ENCODE measurements at regions not wholly inside any gene's neighbourhood (a gene's known extent, or its start where the extent isn't known, plus 50 kb on each side); places are given as distances from the start of the nearest gene placed in this dataset.
A peak's percentile ranks its signal among the peaks of the same experiment; 100 is the strongest.

DNA sequence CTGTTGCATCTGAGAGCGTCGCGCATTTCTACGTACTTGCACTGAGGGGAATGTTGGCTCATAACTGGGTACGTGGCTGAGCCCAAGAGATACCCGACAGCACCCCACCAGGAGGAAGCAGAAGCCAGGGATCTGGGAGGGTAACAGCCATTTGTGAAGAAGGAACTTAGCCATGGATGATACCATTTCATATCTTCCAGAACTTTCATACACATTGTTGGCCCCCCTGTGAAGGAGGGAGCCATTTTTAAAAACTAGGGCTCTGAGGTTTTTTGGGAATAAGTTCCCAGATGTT, 101.4 kb upstream of the SLC44A1 start:
- Mint-ChIP-seq H3K4me3 (no peak overlapping the region), H3K27ac (peak overlapping the region; percentile 86), H3K9me3 (no peaks in the 10 kb centered on the region), H3K27me3 (no peaks in the 10 kb centered on the region), H3K4me1 (ENCODE audit: low read depth) (peaks cover 47% of the 10 kb centered on the region), H3K36me3 (ENCODE audit: low read depth) (no peaks in the 10 kb centered on the region)
- intact Hi-C loops (cut with micrococcal nuclease): no loop called here

DNA sequence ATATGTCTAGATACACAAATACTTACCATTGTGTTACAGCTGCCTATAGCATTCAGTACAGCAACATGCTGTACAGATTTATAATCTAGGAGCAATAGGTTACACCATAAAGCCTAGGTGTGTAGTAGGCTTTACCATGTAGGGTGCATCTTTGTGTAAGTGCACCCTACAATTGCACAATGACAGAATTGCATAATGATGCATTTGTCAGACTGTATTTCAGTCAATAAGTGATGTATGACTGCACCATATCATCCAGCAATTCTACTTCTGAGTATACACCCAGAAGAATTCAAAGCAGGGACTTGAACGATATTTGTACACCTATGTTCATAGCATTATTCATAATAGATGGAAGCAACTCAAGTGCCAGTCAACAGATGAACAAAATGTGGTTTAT, 100.4 kb upstream of the SLC44A1 start:
- intact Hi-C loops (cut with micrococcal nuclease): no loop called here
- no peaks in the 10 kb centered on the region for H3K27me3 Mint-ChIP-seq

DNA sequence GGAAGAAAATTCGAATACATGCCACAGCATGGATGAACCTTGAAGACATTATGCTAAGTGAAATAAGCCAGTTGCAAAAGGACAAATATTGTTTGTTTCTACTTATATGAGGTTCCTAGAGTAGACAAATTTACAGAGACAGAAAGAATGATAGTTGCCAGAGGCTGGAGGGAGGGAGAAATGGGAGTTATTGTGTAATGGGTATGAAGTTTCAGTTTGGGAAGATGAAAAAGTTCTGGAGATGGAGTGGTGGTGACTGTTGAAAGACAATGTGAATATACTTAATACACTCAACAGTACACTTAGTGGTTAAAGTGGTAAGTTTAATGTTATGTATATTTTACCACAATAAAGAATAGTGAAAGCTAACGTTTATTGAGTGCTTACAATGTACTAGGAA, 99.6 kb upstream of the SLC44A1 start:
- H3K9me3 Mint-ChIP-seq: no peaks in the 10 kb centered on the region
- no peaks in the 10 kb centered on the region for H3K27me3 Mint-ChIP-seq
- H3K36me3 Mint-ChIP-seq (ENCODE audit: low read depth): no peaks in the 10 kb centered on the region
- no peak overlapping the region for H3K4me3 Mint-ChIP-seq
- H3K4me1 Mint-ChIP-seq (ENCODE audit: low read depth): peaks cover 52% of the 10 kb centered on the region
- H3K27ac Mint-ChIP-seq: no peak overlapping the region
- intact Hi-C loops (cut with micrococcal nuclease): no loop called here

More for the DNA sequence above, 100.4 kb upstream of the SLC44A1 start:
- peak overlapping the region; percentile 86 for H3K27ac Mint-ChIP-seq
- peaks cover 52% of the 10 kb centered on the region for H3K4me1 Mint-ChIP-seq (ENCODE audit: low read depth)
- no peaks in the 10 kb centered on the region for H3K36me3 Mint-ChIP-seq (ENCODE audit: low read depth)
- H3K4me3 Mint-ChIP-seq: no peak overlapping the region
- H3K9me3 Mint-ChIP-seq: no peaks in the 10 kb centered on the region

DNA sequence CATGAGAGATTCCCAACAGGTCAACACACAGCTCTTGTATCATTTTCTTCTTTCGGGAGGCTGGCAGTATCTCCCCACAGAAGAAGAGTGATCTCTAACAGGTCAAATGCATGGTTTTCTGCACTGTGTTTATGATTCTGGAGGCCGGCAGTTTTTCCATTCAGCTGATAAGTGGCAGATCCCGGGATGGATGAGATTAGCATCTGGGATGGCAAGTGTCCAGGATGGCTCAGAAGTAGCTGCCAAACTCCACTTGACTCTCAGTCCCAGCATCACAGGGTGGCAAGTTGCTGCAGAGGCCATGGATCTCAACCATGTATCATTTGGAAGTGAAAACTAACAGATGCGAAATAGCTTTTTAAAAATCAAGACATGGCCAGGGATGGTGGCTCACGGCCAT, 97.8 kb upstream of the SLC44A1 start:
- Mint-ChIP-seq H3K9me3 (no peaks in the 10 kb centered on the region), H3K27ac (no peak overlapping the region), H3K4me1 (ENCODE audit: low read depth) (peaks cover 47% of the 10 kb centered on the region), H3K27me3 (no peaks in the 10 kb centered on the region), H3K4me3 (no peak overlapping the region), H3K36me3 (ENCODE audit: low read depth) (no peaks in the 10 kb centered on the region)
- intact Hi-C loops (cut with micrococcal nuclease): no loop called here

DNA sequence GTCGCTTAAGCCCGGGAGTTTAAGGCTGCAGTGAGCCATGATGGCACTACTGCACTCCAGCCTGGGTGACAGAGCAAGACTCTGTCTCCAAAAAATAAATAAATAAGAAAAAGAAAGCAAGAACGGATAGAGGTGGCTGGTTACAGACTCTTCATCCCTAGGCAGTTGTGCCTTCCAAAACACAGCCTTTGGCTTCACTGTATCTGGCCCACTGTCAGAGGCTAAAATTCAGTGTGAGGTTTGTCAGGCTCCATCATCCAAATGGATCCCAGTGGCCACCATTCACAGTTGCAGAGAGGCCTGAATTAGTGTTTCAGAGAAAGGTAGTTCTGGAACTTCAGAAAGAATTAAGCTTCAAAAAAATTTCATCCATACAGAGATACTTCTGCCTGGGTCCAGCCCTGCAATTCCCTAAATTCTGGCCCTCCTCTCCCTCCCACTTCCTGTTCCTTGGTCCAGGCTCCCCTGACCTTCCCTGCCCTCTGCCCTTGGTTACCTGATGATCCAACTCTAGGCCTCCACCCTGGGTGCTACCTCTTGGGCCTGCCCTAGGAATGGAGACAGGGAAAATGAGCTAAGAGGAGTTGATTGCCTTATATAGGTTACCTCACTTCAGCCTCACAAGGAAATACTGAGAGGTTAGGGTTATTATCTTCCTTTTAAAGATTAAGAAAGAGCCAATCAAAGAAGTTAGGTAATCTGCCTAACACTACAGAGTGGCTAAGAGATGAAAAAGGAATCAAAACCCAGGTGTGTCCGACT, 97.2 kb upstream of the SLC44A1 start:
- Mint-ChIP-seq H3K9me3 (no peaks in the 10 kb centered on the region), H3K27ac (no peak overlapping the region), H3K4me1 (ENCODE audit: low read depth) (peaks cover 40% of the 10 kb centered on the region), H3K27me3 (no peaks in the 10 kb centered on the region), H3K4me3 (no peak overlapping the region), H3K36me3 (ENCODE audit: low read depth) (no peaks in the 10 kb centered on the region)
- intact Hi-C loops (cut with micrococcal nuclease): no loop called here

DNA sequence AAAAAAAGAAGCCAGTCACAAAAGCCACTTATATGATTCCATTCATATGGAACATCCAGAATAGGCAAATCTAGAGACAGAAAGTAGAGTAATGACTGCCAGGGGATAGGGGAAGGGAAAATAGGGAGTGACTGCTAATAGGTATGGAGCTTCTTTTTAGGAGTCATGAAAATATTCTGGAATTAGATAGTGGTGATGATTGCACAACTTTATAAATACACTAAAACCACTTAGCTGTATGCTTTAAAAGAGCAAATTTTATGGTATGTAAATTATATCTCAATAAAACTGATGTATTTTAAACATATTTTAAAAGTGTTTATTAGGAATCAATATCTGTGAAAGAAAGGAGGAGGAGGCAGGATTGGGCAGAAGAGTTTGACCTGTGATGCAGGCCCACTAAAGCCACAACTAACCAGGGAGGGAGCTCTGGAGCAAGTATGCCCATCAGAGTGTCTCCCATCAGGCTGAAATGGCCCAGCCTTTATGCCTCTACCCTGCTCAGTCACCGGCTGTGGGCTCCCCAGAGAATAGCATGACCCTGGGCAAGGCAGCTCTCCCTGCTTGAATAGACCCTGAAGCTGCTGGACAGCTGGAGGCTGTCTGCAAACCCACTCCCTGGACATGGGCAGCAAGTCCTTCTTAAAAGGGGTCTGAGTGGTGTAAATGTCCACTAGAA, 96.0 kb upstream of the SLC44A1 start:
- intact Hi-C loops (cut with micrococcal nuclease): no loop called here
- H3K27me3 Mint-ChIP-seq: no peaks in the 10 kb centered on the region
- H3K4me3 Mint-ChIP-seq: no peak overlapping the region
- peak overlapping the region; percentile 16 for H3K27ac Mint-ChIP-seq
- no peaks in the 10 kb centered on the region for H3K9me3 Mint-ChIP-seq
- no peaks in the 10 kb centered on the region for H3K36me3 Mint-ChIP-seq (ENCODE audit: low read depth)
- peaks cover 30% of the 10 kb centered on the region for H3K4me1 Mint-ChIP-seq (ENCODE audit: low read depth)

DNA sequence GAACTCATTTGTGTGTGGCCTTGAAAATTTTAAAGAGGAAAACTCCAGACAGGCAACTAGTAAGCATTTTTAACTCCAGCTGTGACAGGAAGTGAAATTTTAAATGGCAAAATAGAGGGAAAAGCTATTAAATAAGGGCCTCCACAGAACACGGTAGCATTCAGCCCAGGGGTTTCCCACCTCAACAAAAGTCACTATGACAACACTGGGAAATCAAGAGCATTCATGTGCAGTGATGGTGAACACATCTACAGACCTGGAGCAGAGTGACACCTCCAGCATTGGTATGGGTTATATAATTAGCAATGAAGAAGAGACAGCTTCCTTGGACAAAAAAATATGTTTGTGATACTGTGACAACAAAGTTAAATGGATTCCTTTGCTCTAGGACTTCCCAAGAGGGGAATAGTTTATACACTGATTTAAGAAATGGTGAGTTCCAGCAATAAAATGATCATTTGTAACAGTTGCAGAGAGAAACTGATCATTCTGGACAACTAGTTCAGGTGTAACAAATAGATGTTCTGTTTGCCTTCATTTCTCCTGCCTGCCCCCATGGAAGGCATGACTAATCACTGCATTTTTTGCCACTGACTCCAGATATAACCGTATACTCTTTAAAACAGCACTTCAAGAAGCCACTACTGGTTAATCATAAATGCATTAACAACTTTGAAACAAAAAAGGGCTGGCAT, 93.3 kb upstream of the SLC44A1 start:
- Mint-ChIP-seq H3K9me3 (no peaks in the 10 kb centered on the region), H3K27ac (no peak overlapping the region), H3K4me3 (no peak overlapping the region), H3K4me1 (ENCODE audit: low read depth) (peaks cover 36% of the 10 kb centered on the region), H3K36me3 (ENCODE audit: low read depth) (no peaks in the 10 kb centered on the region), H3K27me3 (no peaks in the 10 kb centered on the region)
- intact Hi-C loops (cut with micrococcal nuclease): loop anchor here (5.0 kb wide), 1 partner anchor 99 kb away; no protein-coding TSS in a partner anchor

DNA sequence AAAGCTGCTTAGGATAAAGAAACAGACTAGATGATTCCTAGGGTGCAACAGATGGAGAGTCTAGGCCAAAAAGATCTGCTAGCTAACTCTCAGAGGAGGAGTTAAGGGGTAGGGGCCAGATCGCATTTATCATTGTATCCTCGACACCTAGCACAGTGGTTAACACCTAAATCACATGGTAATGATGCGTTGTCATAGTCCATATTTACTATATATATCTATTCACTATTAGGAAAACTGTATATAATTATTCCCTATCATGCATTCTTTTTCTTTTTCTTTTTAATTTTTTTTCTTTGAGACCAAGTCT, 92.8 kb upstream of the SLC44A1 start:
- Mint-ChIP-seq H3K36me3 (ENCODE audit: low read depth) (no peaks in the 10 kb centered on the region), H3K27ac (no peak overlapping the region), H3K4me3 (no peak overlapping the region), H3K27me3 (no peaks in the 10 kb centered on the region), H3K9me3 (no peaks in the 10 kb centered on the region), H3K4me1 (ENCODE audit: low read depth) (peaks cover 36% of the 10 kb centered on the region)
- intact Hi-C loops (cut with micrococcal nuclease): loop anchor here (5.0 kb wide), 1 partner anchor 99 kb away; no protein-coding TSS in a partner anchor

DNA sequence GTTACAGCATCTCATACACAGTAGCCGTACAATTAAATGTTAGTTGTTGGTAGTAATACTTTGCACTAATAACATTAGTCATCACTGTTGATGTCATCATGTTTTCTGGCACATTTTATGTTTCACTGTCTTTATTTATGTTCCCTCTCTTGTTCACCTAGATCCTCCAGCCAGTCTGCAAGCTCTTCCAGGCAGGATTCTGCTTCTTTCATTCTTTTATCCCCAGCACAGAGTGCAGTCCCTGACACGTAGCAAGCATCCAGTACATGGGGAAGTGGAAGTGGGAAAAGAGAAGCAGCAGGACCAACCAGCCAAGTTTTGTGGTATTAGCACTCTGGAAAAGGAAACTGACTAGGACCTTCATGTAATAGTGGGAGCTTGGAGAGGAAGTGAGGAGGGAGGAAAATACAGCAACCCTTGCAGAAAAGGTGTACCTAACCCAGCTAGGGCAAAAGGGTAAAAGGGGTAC, 89.7 kb upstream of the SLC44A1 start:
- Mint-ChIP-seq H3K36me3 (ENCODE audit: low read depth) (no peaks in the 10 kb centered on the region), H3K4me1 (ENCODE audit: low read depth) (peaks cover 30% of the 10 kb centered on the region), H3K27ac (peak overlapping the region; percentile 80), H3K27me3 (no peaks in the 10 kb centered on the region), H3K9me3 (no peaks in the 10 kb centered on the region), H3K4me3 (no peak overlapping the region)
- intact Hi-C loops (cut with micrococcal nuclease): loop anchor here (1.0 to 5.0 kb wide), 7 partner anchors 13 to 372 kb away; no protein-coding TSS in a partner anchor

DNA sequence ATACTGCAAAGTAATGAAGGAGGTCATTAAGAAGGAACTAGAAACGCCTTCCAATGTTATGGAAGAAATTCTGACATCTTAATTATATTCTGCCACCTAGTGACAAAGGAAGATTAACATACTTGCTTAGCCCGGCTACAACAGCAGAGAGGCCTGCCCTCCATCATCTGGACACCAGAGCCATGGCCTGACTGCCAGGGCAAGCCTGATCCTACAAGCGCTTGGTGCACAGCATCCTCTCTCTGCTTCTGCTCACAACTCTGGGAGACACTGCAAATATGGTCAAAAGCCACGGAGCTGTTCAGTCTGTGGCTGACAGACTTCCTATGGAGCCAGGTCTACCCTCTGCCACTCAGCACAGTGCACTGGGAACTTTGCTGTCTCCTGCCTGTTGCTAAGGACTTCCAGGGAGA, 87.3 kb upstream of the SLC44A1 start:
- Mint-ChIP-seq H3K27me3 (no peaks in the 10 kb centered on the region), H3K27ac (no peak overlapping the region), H3K36me3 (ENCODE audit: low read depth) (no peaks in the 10 kb centered on the region), H3K9me3 (no peaks in the 10 kb centered on the region), H3K4me1 (ENCODE audit: low read depth) (peaks cover 29% of the 10 kb centered on the region), H3K4me3 (no peak overlapping the region)
- intact Hi-C loops (cut with micrococcal nuclease): loop anchor here (1.0 to 5.0 kb wide), 5 partner anchors 95 to 375 kb away; no protein-coding TSS in a partner anchor

DNA sequence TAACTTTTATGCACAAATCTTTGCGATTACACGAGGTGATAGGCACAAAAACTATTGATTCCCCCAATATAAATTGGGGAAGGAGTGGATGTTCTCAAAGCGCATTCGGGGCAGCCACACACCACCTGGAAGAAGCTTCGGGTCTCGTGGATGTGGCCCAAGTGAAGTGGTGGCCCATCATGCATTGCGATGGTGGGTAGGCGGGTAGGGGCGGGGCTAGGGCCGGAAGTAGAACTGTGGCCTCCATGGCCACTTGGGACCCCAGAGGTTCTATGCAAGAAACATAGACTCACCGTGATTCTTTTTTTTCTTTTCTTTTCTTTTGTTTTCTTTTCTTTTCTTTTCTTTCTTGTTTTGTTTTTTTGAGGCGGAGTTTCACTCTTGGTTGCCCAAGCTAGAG, 86.4 kb upstream of the SLC44A1 start:
- Mint-ChIP-seq H3K27me3 (no peaks in the 10 kb centered on the region), H3K4me3 (no peak overlapping the region), H3K4me1 (ENCODE audit: low read depth) (peaks cover 29% of the 10 kb centered on the region), H3K36me3 (ENCODE audit: low read depth) (no peaks in the 10 kb centered on the region), H3K27ac (no peak overlapping the region), H3K9me3 (no peaks in the 10 kb centered on the region)
- intact Hi-C loops (cut with micrococcal nuclease): loop anchor here (2.0 to 5.0 kb wide), 4 partner anchors 89 to 376 kb away; no protein-coding TSS in a partner anchor

DNA sequence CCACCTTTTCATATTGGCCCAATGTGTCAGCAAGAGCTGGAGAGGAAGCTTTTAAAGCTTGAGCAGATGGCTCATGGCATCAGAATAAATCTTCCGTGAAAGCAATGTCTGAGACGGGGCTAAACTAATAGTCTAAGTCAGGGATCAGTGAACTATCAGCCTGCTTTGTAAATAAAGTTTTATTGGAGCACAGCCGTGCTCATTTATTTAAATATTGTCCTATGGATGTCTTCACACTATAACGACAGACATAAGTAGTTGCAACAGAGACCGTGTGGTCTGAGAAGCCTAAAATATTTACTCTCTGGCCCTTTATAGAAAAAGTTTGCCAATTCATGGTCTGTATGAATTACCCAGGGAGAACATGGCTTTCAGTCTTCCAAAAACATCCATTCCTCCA, 85.6 kb upstream of the SLC44A1 start:
- no peak overlapping the region for H3K4me3 Mint-ChIP-seq
- H3K9me3 Mint-ChIP-seq: no peaks in the 10 kb centered on the region
- no peak overlapping the region for H3K27ac Mint-ChIP-seq
- peaks cover 29% of the 10 kb centered on the region for H3K4me1 Mint-ChIP-seq (ENCODE audit: low read depth)
- intact Hi-C loops (cut with micrococcal nuclease): loop anchor here (1.0 to 5.0 kb wide), 5 partner anchors 88 to 377 kb away; no protein-coding TSS in a partner anchor
- no peaks in the 10 kb centered on the region for H3K27me3 Mint-ChIP-seq
- H3K36me3 Mint-ChIP-seq (ENCODE audit: low read depth): no peaks in the 10 kb centered on the region

DNA sequence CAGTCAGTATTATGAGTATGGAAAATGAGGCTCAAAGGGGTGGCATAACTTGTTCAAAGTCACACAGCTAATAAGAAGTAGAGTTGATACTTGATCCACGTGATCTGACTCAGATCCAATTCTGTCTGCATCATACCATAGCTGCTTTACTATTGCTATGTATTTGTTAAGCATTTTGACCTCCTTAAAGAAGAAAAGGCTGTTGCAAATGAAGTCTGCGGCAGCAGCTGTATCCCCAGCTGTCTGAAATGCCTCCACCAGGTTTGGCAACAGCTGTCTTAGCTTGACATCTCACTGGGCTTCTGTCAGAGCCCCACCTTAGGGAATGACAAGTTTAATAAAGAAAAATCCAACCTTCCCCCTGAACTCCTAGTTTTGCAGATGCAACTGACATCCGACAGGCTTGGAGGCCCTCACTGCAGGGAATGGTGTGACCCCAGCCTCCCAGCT, 75.6 kb upstream of the SLC44A1 start:
- Mint-ChIP-seq H3K9me3 (peaks cover 19% of the 10 kb centered on the region), H3K4me3 (no peak overlapping the region), H3K4me1 (ENCODE audit: low read depth) (peaks cover 21% of the 10 kb centered on the region), H3K27ac (no peak overlapping the region), H3K36me3 (ENCODE audit: low read depth) (no peaks in the 10 kb centered on the region), H3K27me3 (peaks cover 4% of the 10 kb centered on the region)
- intact Hi-C loops (cut with micrococcal nuclease): no loop called here

DNA sequence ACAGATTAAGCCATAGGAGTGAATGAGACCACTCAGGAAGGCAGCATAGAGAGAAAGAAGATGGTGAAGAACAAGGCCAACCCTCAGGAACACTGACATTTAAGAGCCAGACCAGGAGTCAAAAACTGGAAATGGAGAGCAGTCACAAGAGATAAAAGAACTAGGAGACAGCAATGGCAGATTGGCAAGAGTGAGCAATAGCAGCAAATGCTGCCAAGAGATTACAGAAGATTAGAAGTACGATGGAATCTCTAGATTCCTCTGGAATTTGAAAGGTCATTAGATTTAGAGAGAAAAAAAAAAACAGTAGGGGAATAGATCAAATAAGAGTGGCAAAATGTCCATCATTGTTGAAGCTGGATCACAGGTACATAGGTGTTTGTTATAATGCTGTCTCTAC, 73.4 kb upstream of the SLC44A1 start:
- intact Hi-C loops (cut with micrococcal nuclease): loop anchor here (5.0 kb wide), 1 partner anchor 251 kb away; no protein-coding TSS in a partner anchor
- Mint-ChIP-seq H3K36me3 (ENCODE audit: low read depth) (no peaks in the 10 kb centered on the region), H3K4me3 (no peak overlapping the region), H3K4me1 (ENCODE audit: low read depth) (peaks cover 28% of the 10 kb centered on the region), H3K27ac (peak overlapping the region; percentile 5), H3K27me3 (peaks cover 4% of the 10 kb centered on the region), H3K9me3 (peaks cover 19% of the 10 kb centered on the region)

Data from dendritic cell treated with granulocyte-macrophage colony-stimulating factor and Interleukin-4, amounts not matched to agents 40 ng/mL and 50 ng/mL, for 4 days (primary cell).